GM23248 (cell line): ENCODE measurements at regions not wholly inside any gene's neighbourhood (a gene's known extent, or its start where the extent isn't known, plus 50 kb on each side); places are given as distances from the start of the nearest gene placed in this dataset.
"Not testable (repeated sequence)": the region's sequence is repeated elsewhere in the genome, so short reads cannot be mapped to it uniquely, and the experiment has no call there.

Experiments
- DNase-seq: peaks from one replicate; pipeline ENCODE4 v3.0.0-alpha.2; 2015
- H2AFZ ChIP-seq: fragments of 200-600 bp; sonication (generic); 2 replicates; pipeline ENCODE4 v1.6.1; 2016; ENCODE audit warnings: antibody characterized with exemption
- H3F3A ChIP-seq: fragments of 200-600 bp; sonication (generic); 2 replicates; pipeline ENCODE4 v1.6.1; 2016; ENCODE audit warnings: mild to moderate bottlenecking, antibody characterized with exemption, mixed run types; ENCODE audit not compliant: insufficient read depth
- H3K27ac ChIP-seq: fragments of 200-600 bp; sonication (generic); 2 replicates; pipeline ENCODE4 v1.5.1; 2016; ENCODE audit warnings: mild to moderate bottlenecking
- H3K27me3 ChIP-seq: fragments of 200-600 bp; sonication (generic); replicated peaks from 2 replicates; pipeline ENCODE4 v1.6.1; 2016; ENCODE audit warnings: mild to moderate bottlenecking; ENCODE audit not compliant: insufficient read depth
- H3K36me3 ChIP-seq: fragments of 200-600 bp; sonication (generic); 2 replicates; pipeline ENCODE4 v1.6.1; 2016; ENCODE audit warnings: low read depth, mild to moderate bottlenecking
- H3K4me1 ChIP-seq: fragments of 200-600 bp; sonication (generic); 2 replicates; pipeline ENCODE4 v1.6.1; 2016; ENCODE audit warnings: mild to moderate bottlenecking; ENCODE audit not compliant: insufficient read depth
- H3K4me2 ChIP-seq: fragments of 200-600 bp; sonication (generic); one replicate; pipeline ENCODE4 v1.6.1; 2016; ENCODE audit warnings: mild to moderate bottlenecking; ENCODE audit not compliant: unreplicated experiment
- H3K4me3 ChIP-seq: fragments of 200-600 bp; sonication (generic); 2 replicates; pipeline ENCODE4 v1.5.1; 2016; ENCODE audit warnings: mild to moderate bottlenecking
- H3K79me2 ChIP-seq: fragments of 200-600 bp; sonication (generic); 2 replicates; pipeline ENCODE4 v1.6.1; 2016; ENCODE audit warnings: mild to moderate bottlenecking; ENCODE audit not compliant: insufficient read depth
- H3K9ac ChIP-seq: fragments of 200-600 bp; sonication (generic); 2 replicates; pipeline ENCODE4 v1.6.1; 2016; ENCODE audit warnings: mild to moderate bottlenecking
- H3K9me2 ChIP-seq: fragments of 200-600 bp; sonication (generic); 2 replicates; pipeline ENCODE4 v1.6.1; 2016; ENCODE audit warnings: mixed run types, mild to moderate bottlenecking, moderate library complexity; ENCODE audit not compliant: insufficient read depth
- H3K9me3 ChIP-seq: fragments of 200-600 bp; sonication (generic); one replicate; pipeline ENCODE4 v1.6.1; 2017; ENCODE audit warnings: low read depth
- H4K20me1 ChIP-seq: fragments of 200-600 bp; sonication (generic); 2 replicates; pipeline ENCODE4 v1.6.0; 2016; ENCODE audit not compliant: insufficient read depth
- EZH2 ChIP-seq: fragments of 200-600 bp; sonication (generic); IDR thresholded peaks from 2 replicates; pipeline ENCODE4 v1.6.1; 2018; ENCODE audit warnings: antibody characterized with exemption, mild to moderate bottlenecking; ENCODE audit not compliant: insufficient read depth, poor library complexity, severe bottlenecking
- EZH2phosphoT487 ChIP-seq: fragments of 200-600 bp; sonication (generic); IDR thresholded peaks from 2 replicates; pipeline ENCODE4 v1.6.1; 2018; ENCODE audit warnings: antibody characterized with exemption, moderate library complexity, mild to moderate bottlenecking, low read depth; ENCODE audit not compliant: insufficient read depth
- WGBS, 2 experiments: methylation state at CpG; one replicate each; pipeline ENCODE4 v1.1.6; 2015 to 2017; ENCODE audit warnings: low lambda C conversion rate in 2 of 2, low coverage in 1 of 2; ENCODE audit errors: missing lambda C conversion rate in 2 of 2; 5-methylcytosine and 5-hydroxymethylcytosine counted together
- in situ Hi-C: fragments of 300-500 bp; cut with MboI; formaldehyde crosslinking; loops from 2 replicates; pipeline ENCODE4 v1.15.0; 2020

DNA sequence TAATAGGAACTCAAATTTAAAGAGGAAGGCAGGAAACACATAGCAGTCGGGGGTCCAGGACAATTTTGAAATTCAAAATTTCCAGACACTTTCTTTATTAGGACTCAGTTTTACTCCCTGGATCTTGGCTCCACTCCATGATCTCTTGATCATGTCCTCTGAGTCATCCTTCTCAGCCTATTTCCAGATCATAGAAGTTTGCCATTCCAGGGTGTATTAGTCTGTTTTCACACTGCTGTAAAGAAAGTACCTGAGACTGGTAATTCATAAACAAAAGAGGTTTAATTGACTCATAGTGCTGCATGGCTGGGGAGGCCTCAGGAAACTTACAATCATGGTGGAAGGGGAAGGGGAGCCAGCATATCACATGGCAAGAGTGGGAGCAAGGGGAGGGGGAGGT, 564.7 kb upstream of the ACTRT1 start:
- in situ Hi-C loops, result no loop called here
- no peaks in the 10 kb centered on the region for H3F3A ChIP-seq
- no peaks in the 10 kb centered on the region for H3K27me3 ChIP-seq
- no peaks in the 10 kb centered on the region for H3K36me3 ChIP-seq
- H3K4me1 ChIP-seq, result no peaks in the 10 kb centered on the region
- H2AFZ ChIP-seq, result no peak overlapping the region
- H3K79me2 ChIP-seq, result no peaks in the 10 kb centered on the region
- no peaks in the 10 kb centered on the region for H4K20me1 ChIP-seq
- no peak overlapping the region for H3K4me3 ChIP-seq
- no peak for DNase-seq
- H3K4me2 ChIP-seq, result no peak overlapping the region
- 29 to 40% methylated on average over 1 of the region's 1 CpG for WGBS, 2 experiments
- TF ChIP-seq EZH2 (no peak), EZH2phosphoT487 (no peak)
- H3K9me2 ChIP-seq, result no peaks in the 10 kb centered on the region
- no peak overlapping the region for H3K27ac ChIP-seq
- H3K9ac ChIP-seq, result no peak overlapping the region
- H3K9me3 ChIP-seq, result no peaks in the 10 kb centered on the region

GRCh38 chrX:128606817-128607216, 554.6 kb upstream of the ACTRT1 start:
- DNase-seq, in situ Hi-C loops, H3F3A ChIP-seq: not testable (repeated sequence)

DNA sequence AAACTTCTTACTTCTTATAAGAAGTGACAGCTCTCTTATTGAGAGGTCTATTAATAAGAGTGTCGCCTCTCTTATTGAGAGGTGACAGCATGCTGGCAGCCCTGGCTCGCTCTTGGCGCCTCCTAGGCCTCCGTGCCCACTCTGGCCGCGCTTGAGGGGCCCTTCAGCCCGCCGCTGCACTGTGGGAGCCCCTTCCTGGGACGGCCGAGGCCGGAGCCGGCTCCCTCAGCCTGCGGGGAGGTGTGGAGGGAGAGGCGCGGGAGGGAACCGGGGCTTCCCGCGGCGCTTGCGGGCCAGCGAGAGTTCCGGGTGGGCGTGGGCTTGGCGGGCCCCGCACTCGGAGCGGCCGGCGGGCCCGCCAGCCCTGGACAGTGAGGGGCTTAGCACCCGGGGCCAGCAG, 554.2 kb upstream of the ACTRT1 start:
- H4K20me1 ChIP-seq, H3F3A ChIP-seq, H3K27ac ChIP-seq, H3K9ac ChIP-seq, H3K4me3 ChIP-seq, H3K9me3 ChIP-seq, H3K79me2 ChIP-seq, H3K4me2 ChIP-seq, in situ Hi-C loops, DNase-seq, H3K4me1 ChIP-seq, H3K36me3 ChIP-seq, H2AFZ ChIP-seq, H3K27me3 ChIP-seq, H3K9me2 ChIP-seq: not testable (repeated sequence)
- WGBS, 2 experiments, result 62 to 68% methylated on average over 4 to 29 of the region's 31 CpGs

More at GRCh38 chrX:128606817-128607216, 554.6 kb upstream of the ACTRT1 start:
- not testable (repeated sequence) for H3K4me2 ChIP-seq, H3K79me2 ChIP-seq, H3K27ac ChIP-seq, H3K36me3 ChIP-seq, H4K20me1 ChIP-seq, H3K27me3 ChIP-seq, H3K4me1 ChIP-seq, H2AFZ ChIP-seq, H3K4me3 ChIP-seq, H3K9ac ChIP-seq, H3K9me2 ChIP-seq, H3K9me3 ChIP-seq
- WGBS, 2 experiments, result 30 to 76% methylated on average over 3 to 4 of the region's 16 CpGs

GRCh38 chrX:128601706-128602105, 549.5 kb upstream of the ACTRT1 start:
- Histone ChIP-seq H3K4me2 (no peak overlapping the region), H2AFZ (no peak overlapping the region), H3K79me2 (no peaks in the 10 kb centered on the region), H3K4me3 (no peak overlapping the region), H3K9ac (no peak overlapping the region), H3F3A (no peaks in the 10 kb centered on the region), H4K20me1 (no peaks in the 10 kb centered on the region), H3K27me3 (no peaks in the 10 kb centered on the region), H3K9me3 (no peaks in the 10 kb centered on the region), H3K9me2 (no peaks in the 10 kb centered on the region), H3K36me3 (no peaks in the 10 kb centered on the region), H3K4me1 (no peaks in the 10 kb centered on the region), H3K27ac (no peak overlapping the region)
- TF ChIP-seq EZH2phosphoT487, result no peak
- TF ChIP-seq EZH2, result no peak
- 0 to 13% methylated on average over 2 of the region's 2 CpGs for WGBS, 2 experiments
- in situ Hi-C loops, result no loop called here
- no peak for DNase-seq

DNA sequence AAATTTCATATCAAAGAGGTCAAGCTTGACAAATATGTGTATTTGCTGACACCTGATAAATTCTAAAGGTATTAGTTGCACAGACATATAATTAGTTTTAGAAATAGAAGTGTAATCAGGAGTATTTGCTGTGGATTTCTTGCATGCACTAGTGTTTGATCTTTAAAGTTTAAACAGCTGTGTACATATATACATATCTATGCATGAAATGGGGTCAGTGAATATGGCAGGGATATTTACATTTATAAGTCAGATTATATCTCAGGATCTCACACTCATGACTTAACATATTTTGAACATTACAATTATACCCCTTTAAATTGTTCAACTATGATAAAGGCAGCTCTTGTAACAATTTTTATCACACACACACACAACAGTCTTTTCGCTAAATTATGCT, 547.4 kb upstream of the ACTRT1 start:
- Histone ChIP-seq H3K9me2 (no peaks in the 10 kb centered on the region), H3K27ac (no peak overlapping the region), H3F3A (no peaks in the 10 kb centered on the region), H3K79me2 (no peaks in the 10 kb centered on the region), H4K20me1 (no peaks in the 10 kb centered on the region), H3K4me2 (no peak overlapping the region), H3K9me3 (no peaks in the 10 kb centered on the region), H2AFZ (no peak overlapping the region), H3K4me1 (no peaks in the 10 kb centered on the region), H3K4me3 (no peak overlapping the region), H3K9ac (no peak overlapping the region), H3K36me3 (no peaks in the 10 kb centered on the region), H3K27me3 (no peaks in the 10 kb centered on the region)
- WGBS, 2 experiments, result 8 to 18% methylated on average over 1 of the region's 1 CpG
- TF ChIP-seq EZH2, result no peak
- no peak for TF ChIP-seq EZH2phosphoT487
- no peak for DNase-seq
- in situ Hi-C loops, result no loop called here
